ENCODE measurements at regions not wholly inside any gene's neighbourhood (a gene's known extent, or its start where the extent isn't known, plus 50 kb on each side); places are given as distances from the start of the nearest gene placed in this dataset.

- no peaks in the 10 kb centered on the region for H3K9me3 ChIP-seq (ENCODE audit: control insufficient read depth in 4 of 4, insufficient read depth in 3 of 4, low read length in 3 of 4)
- H3K27ac ChIP-seq (ENCODE audit: low read depth in 1 of 2, low read length in 1 of 2) = no peak overlapping the region
- no peak overlapping the region for H3K4me3 ChIP-seq
- TF ChIP-seq CTCF (IDR thresholded peaks at IDR 0.05; ENCODE audit: control extremely low read depth, extremely low read depth) = no peak
- peaks cover 0 to 2% (median 0%) of the 10 kb centered on the region in 3 donors for H3K27me3 ChIP-seq (ENCODE audit: control insufficient read depth in 3 of 3, insufficient read depth in 3 of 3, low read length in 2 of 3)
- no peak for DNase-seq
- H3K9ac ChIP-seq (ENCODE audit: insufficient read depth in 1 of 2, low read length in 2 of 2) = no peak overlapping the region
- H3K4me1 ChIP-seq (ENCODE audit: control insufficient read depth in 5 of 5, insufficient read depth in 5 of 5, low read length in 5 of 5) = no peaks in the 10 kb centered on the region
- no peaks in the 10 kb centered on the region for H3K36me3 ChIP-seq (ENCODE audit: control insufficient read depth in 4 of 4, insufficient read depth in 4 of 4, low read length in 4 of 4)
- no peak for ATAC-seq (ENCODE audit: insufficient read depth, low FRiP score)
- WGBS, 2 donors = 78 to 88% methylated on average over 1 of the region's 1 CpG
Measured at GRCh38 chr17:62130739-62131138, 65.7 kb upstream of the MED13 start.

GRCh38 chr17:62126292-62126691 is 61.2 kb upstream of the MED13 start:
- H3K27ac ChIP-seq (ENCODE audit: low read depth in 1 of 2, low read length in 1 of 2) = no peak overlapping the region
- ATAC-seq (ENCODE audit: insufficient read depth, low FRiP score) = no peak
- no peak for DNase-seq
- H3K4me3 ChIP-seq = no peak overlapping the region
- no peaks in the 10 kb centered on the region for H3K4me1 ChIP-seq (ENCODE audit: control insufficient read depth in 5 of 5, insufficient read depth in 5 of 5, low read length in 5 of 5)
- TF ChIP-seq CTCF (IDR thresholded peaks at IDR 0.05; ENCODE audit: control extremely low read depth, extremely low read depth) = no peak
- H3K9me3 ChIP-seq (ENCODE audit: control insufficient read depth in 4 of 4, insufficient read depth in 3 of 4, low read length in 3 of 4) = no peaks in the 10 kb centered on the region
- no peaks in the 10 kb centered on the region for H3K36me3 ChIP-seq (ENCODE audit: control insufficient read depth in 4 of 4, insufficient read depth in 4 of 4, low read length in 4 of 4)
- H3K27me3 ChIP-seq (ENCODE audit: control insufficient read depth in 3 of 3, insufficient read depth in 3 of 3, low read length in 2 of 3) = no peaks in the 10 kb centered on the region
- 67 to 70% methylated on average over 3 of the region's 3 CpGs for WGBS, 2 donors
- no peak overlapping the region for H3K9ac ChIP-seq (ENCODE audit: insufficient read depth in 1 of 2, low read length in 2 of 2)

- WGBS, 2 donors = 94 to 97% methylated on average over 5 of the region's 5 CpGs
- H3K9me3 ChIP-seq (ENCODE audit: control insufficient read depth in 4 of 4, insufficient read depth in 3 of 4, low read length in 3 of 4) = no peaks in the 10 kb centered on the region
- ATAC-seq (ENCODE audit: insufficient read depth, low FRiP score) (no peak), DNase-seq (no peak)
- H3K9ac ChIP-seq (ENCODE audit: insufficient read depth in 1 of 2, low read length in 2 of 2) = no peak overlapping the region
- H3K27ac ChIP-seq (ENCODE audit: low read depth in 1 of 2, low read length in 1 of 2) = no peak overlapping the region
- no peak overlapping the region for H3K4me3 ChIP-seq
- no peaks in the 10 kb centered on the region for H3K4me1 ChIP-seq (ENCODE audit: control insufficient read depth in 5 of 5, insufficient read depth in 5 of 5, low read length in 5 of 5)
- no peaks in the 10 kb centered on the region for H3K27me3 ChIP-seq (ENCODE audit: control insufficient read depth in 3 of 3, insufficient read depth in 3 of 3, low read length in 2 of 3)
- H3K36me3 ChIP-seq (ENCODE audit: control insufficient read depth in 4 of 4, insufficient read depth in 4 of 4, low read length in 4 of 4) = no peaks in the 10 kb centered on the region
- TF ChIP-seq CTCF (IDR thresholded peaks at IDR 0.05; ENCODE audit: control extremely low read depth, extremely low read depth) = no peak
Measured at GRCh38 chr17:62125307-62125706, 60.2 kb upstream of the MED13 start.

GRCh38 chr17:62121025-62121730 is 56.1 kb upstream of the MED13 start:
- Histone ChIP-seq H3K27me3 (ENCODE audit: control insufficient read depth in 3 of 3, insufficient read depth in 3 of 3, low read length in 2 of 3) (no peaks in the 10 kb centered on the region), H3K4me3 (no peak overlapping the region), H3K36me3 (ENCODE audit: control insufficient read depth in 4 of 4, insufficient read depth in 4 of 4, low read length in 4 of 4) (no peaks in the 10 kb centered on the region), H3K4me1 (ENCODE audit: control insufficient read depth in 5 of 5, insufficient read depth in 5 of 5, low read length in 5 of 5) (no peaks in the 10 kb centered on the region), H3K27ac (ENCODE audit: low read depth in 1 of 2, low read length in 1 of 2) (no peak overlapping the region), H3K9me3 (ENCODE audit: control insufficient read depth in 4 of 4, insufficient read depth in 3 of 4, low read length in 3 of 4) (no peaks in the 10 kb centered on the region), H3K9ac (ENCODE audit: insufficient read depth in 1 of 2, low read length in 2 of 2) (no peak overlapping the region)
- no peak for DNase-seq
- ATAC-seq (ENCODE audit: insufficient read depth, low FRiP score) = no peak
- no peak for TF ChIP-seq CTCF (IDR thresholded peaks at IDR 0.05; ENCODE audit: control extremely low read depth, extremely low read depth)
- WGBS, 2 donors = 64 to 65% methylated on average over 4 of the region's 4 CpGs

Data from lung (tissue), 11 donors.